ENCODE measurements at regions not wholly inside any gene's neighbourhood (a gene's known extent, or its start where the extent isn't known, plus 50 kb on each side); places are given as distances from the start of the nearest gene placed in this dataset.

DNA sequence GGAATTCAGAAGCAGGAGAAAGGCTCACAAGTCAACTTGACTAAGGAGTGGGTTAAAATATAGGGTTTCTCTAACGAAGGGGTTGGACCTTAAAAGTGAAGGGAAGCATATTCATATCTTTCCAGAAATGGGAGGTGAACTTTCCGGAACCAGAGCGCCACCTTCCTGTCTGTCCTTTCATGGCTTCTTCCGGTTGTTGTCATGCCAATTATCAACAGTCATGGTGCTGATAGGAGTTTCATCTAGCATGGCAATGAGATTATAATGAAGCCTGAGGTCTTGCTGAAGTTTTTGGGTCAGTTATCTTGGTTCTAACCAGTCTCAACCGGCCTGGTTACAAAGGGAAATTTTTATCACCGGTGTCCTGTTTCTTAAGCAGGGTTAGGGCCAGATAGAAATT is 162.9 kb upstream of the NBEA start:
- H3K4me1 ChIP-seq (ENCODE audit: control insufficient read depth in 2 of 2, insufficient read depth in 2 of 2, low read length in 2 of 2) = no peaks in the 10 kb centered on the region
- no peak overlapping the region for H3K4me3 ChIP-seq (ENCODE audit: low read length in 2 of 2)
- H3K36me3 ChIP-seq (ENCODE audit: control insufficient read depth in 2 of 2, insufficient read depth in 2 of 2, low read length in 2 of 2) = no peaks in the 10 kb centered on the region
- H3K9ac ChIP-seq (ENCODE audit: low read depth in 1 of 2, low read length in 2 of 2) = no peak overlapping the region
- no peaks in the 10 kb centered on the region for H3K27me3 ChIP-seq (ENCODE audit: control insufficient read depth in 2 of 2, insufficient read depth in 2 of 2, low read length in 2 of 2)
- no peak overlapping the region for H3K27ac ChIP-seq (ENCODE audit: low read depth in 2 of 2, low read length in 2 of 2)
- no peaks in the 10 kb centered on the region for H3K9me3 ChIP-seq (ENCODE audit: control insufficient read depth in 2 of 2, low read length in 2 of 2)

DNA sequence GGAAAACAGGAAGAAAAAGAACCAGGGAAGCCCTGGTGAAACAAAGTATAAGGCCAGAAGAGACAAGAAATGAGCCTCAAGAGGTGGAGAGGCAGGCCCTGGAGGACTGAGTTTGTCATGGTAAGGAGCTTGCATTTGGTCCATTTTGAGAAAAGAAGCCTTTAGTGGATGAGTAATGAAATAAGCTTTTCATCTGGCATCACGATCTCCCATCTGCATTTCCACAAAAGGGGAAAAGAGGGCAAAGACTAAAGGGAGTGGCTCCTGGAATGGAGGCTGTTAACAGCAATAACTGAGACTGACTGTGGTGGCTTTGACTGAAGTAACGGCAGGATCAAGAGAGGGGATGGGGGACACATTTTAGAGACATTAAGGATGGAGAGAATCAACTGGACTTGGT is 148.8 kb upstream of the NBEA start:
- Histone ChIP-seq H3K4me1 (ENCODE audit: control insufficient read depth in 2 of 2, insufficient read depth in 2 of 2, low read length in 2 of 2) (no peaks in the 10 kb centered on the region), H3K9me3 (ENCODE audit: control insufficient read depth in 2 of 2, low read length in 2 of 2) (no peaks in the 10 kb centered on the region)

DNA sequence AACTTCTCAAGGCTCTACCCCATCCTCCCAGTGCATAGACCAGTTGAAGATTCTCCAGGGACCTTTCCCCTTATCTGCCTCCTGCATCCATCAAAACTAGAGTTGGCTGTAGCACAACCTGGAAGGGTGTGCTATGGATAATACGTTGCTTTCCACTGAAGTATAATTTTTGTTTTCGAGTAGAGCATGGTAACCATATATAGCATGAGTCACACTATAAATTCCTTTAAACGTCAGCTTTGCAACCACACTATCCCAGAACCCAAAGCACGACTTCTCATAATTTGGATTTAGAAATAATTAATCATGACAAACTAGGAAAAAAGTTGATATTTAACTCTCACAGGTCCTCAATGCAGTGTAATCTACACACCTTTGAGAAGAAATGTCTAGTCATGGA is 138.3 kb upstream of the NBEA start:
- H3K27me3 ChIP-seq (ENCODE audit: control insufficient read depth in 2 of 2, insufficient read depth in 2 of 2, low read length in 2 of 2) = no peaks in the 10 kb centered on the region
- H3K4me1 ChIP-seq (ENCODE audit: control insufficient read depth in 2 of 2, insufficient read depth in 2 of 2, low read length in 2 of 2) = no peaks in the 10 kb centered on the region
- H3K9me3 ChIP-seq (ENCODE audit: control insufficient read depth in 2 of 2, low read length in 2 of 2) = no peaks in the 10 kb centered on the region
- H3K27ac ChIP-seq (ENCODE audit: low read depth in 2 of 2, low read length in 2 of 2) = no peak overlapping the region
- no peak overlapping the region for H3K4me3 ChIP-seq (ENCODE audit: low read length in 2 of 2)
- no peak overlapping the region for H3K9ac ChIP-seq (ENCODE audit: low read depth in 1 of 2, low read length in 2 of 2)
- H3K36me3 ChIP-seq (ENCODE audit: control insufficient read depth in 2 of 2, insufficient read depth in 2 of 2, low read length in 2 of 2) = no peaks in the 10 kb centered on the region

More for the DNA sequence above, 148.8 kb upstream of the NBEA start:
- H3K4me3 ChIP-seq (ENCODE audit: low read length in 2 of 2) = no peak overlapping the region
- no peak overlapping the region for H3K9ac ChIP-seq (ENCODE audit: low read depth in 1 of 2, low read length in 2 of 2)
- no peaks in the 10 kb centered on the region for H3K27me3 ChIP-seq (ENCODE audit: control insufficient read depth in 2 of 2, insufficient read depth in 2 of 2, low read length in 2 of 2)
- H3K36me3 ChIP-seq (ENCODE audit: control insufficient read depth in 2 of 2, insufficient read depth in 2 of 2, low read length in 2 of 2) = no peaks in the 10 kb centered on the region
- no peak overlapping the region for H3K27ac ChIP-seq (ENCODE audit: low read depth in 2 of 2, low read length in 2 of 2)

DNA sequence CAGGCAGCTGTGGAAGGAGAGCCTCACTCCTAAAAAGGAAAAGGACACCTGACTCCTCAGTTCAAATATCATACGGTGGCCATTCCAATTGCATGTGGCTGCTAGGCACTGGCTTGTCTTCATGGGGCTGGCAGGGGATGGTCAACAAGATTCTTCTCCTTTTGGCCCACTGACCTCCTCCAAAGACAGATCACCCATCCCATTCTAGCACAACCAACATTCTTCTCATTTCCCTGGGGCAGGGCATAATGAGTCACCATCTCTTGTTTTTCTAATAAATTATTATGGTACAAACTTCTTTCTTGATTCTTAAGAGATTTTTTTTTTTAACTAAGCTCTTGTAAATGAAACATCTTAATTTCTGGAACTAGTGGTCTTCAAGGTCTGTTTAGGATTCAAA is 136.7 kb upstream of the NBEA start:
- no peaks in the 10 kb centered on the region for H3K27me3 ChIP-seq (ENCODE audit: control insufficient read depth in 2 of 2, insufficient read depth in 2 of 2, low read length in 2 of 2)
- no peaks in the 10 kb centered on the region for H3K4me1 ChIP-seq (ENCODE audit: control insufficient read depth in 2 of 2, insufficient read depth in 2 of 2, low read length in 2 of 2)
- H3K4me3 ChIP-seq (ENCODE audit: low read length in 2 of 2) = no peak overlapping the region
- H3K9ac ChIP-seq (ENCODE audit: low read depth in 1 of 2, low read length in 2 of 2) = no peak overlapping the region
- no peak overlapping the region for H3K27ac ChIP-seq (ENCODE audit: low read depth in 2 of 2, low read length in 2 of 2)
- no peaks in the 10 kb centered on the region for H3K9me3 ChIP-seq (ENCODE audit: control insufficient read depth in 2 of 2, low read length in 2 of 2)
- H3K36me3 ChIP-seq (ENCODE audit: control insufficient read depth in 2 of 2, insufficient read depth in 2 of 2, low read length in 2 of 2) = no peaks in the 10 kb centered on the region

DNA sequence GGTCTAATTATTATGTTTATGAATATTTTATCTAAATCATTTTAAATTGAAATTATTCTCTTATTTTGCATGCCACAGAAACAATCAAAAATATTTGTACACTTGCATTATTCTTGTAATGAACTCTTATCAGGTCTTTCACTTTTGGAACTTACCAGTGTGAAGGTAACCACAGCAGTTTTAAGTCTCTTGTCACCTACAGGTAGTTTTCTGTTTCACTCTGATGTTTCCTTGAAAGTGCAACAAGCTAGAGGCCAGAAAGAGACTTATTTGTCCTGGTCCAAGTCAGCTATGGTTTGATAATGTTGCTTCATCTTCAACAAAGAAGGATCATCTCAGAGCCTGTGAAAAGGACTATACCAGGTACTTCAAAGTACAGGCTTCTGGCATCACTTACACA is 133.4 kb upstream of the NBEA start:
- Histone ChIP-seq H3K9ac (ENCODE audit: low read depth in 1 of 2, low read length in 2 of 2) (no peak overlapping the region), H3K27me3 (ENCODE audit: control insufficient read depth in 2 of 2, insufficient read depth in 2 of 2, low read length in 2 of 2) (no peaks in the 10 kb centered on the region), H3K4me1 (ENCODE audit: control insufficient read depth in 2 of 2, insufficient read depth in 2 of 2, low read length in 2 of 2) (no peaks in the 10 kb centered on the region), H3K36me3 (ENCODE audit: control insufficient read depth in 2 of 2, insufficient read depth in 2 of 2, low read length in 2 of 2) (no peaks in the 10 kb centered on the region), H3K27ac (ENCODE audit: low read depth in 2 of 2, low read length in 2 of 2) (no peak overlapping the region), H3K4me3 (ENCODE audit: low read length in 2 of 2) (no peak overlapping the region), H3K9me3 (ENCODE audit: control insufficient read depth in 2 of 2, low read length in 2 of 2) (no peaks in the 10 kb centered on the region)

DNA sequence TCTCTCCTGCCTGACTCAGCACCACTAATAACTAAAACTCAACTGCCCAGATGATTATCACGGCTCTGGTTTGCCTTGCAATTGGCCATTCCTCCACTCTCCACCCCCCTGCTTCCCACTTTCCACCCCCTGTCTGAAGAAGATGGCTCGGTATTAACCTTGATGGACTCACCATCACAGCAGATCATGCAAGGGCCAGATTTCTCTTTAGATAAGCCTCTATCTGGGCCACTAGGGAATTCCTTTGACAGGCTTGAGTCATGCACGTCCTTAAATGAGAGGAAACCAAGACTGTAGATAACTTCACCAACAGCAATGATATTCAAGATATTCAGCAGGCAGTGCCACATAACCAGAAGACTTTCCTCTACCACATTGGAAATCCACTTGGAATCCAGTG is 131.1 kb upstream of the NBEA start:
- Histone ChIP-seq H3K9ac (ENCODE audit: low read depth in 1 of 2, low read length in 2 of 2) (no peak overlapping the region), H3K27ac (ENCODE audit: low read depth in 2 of 2, low read length in 2 of 2) (no peak overlapping the region), H3K4me3 (ENCODE audit: low read length in 2 of 2) (no peak overlapping the region), H3K9me3 (ENCODE audit: control insufficient read depth in 2 of 2, low read length in 2 of 2) (no peaks in the 10 kb centered on the region), H3K27me3 (ENCODE audit: control insufficient read depth in 2 of 2, insufficient read depth in 2 of 2, low read length in 2 of 2) (no peaks in the 10 kb centered on the region), H3K36me3 (ENCODE audit: control insufficient read depth in 2 of 2, insufficient read depth in 2 of 2, low read length in 2 of 2) (no peaks in the 10 kb centered on the region), H3K4me1 (ENCODE audit: control insufficient read depth in 2 of 2, insufficient read depth in 2 of 2, low read length in 2 of 2) (no peaks in the 10 kb centered on the region)

DNA sequence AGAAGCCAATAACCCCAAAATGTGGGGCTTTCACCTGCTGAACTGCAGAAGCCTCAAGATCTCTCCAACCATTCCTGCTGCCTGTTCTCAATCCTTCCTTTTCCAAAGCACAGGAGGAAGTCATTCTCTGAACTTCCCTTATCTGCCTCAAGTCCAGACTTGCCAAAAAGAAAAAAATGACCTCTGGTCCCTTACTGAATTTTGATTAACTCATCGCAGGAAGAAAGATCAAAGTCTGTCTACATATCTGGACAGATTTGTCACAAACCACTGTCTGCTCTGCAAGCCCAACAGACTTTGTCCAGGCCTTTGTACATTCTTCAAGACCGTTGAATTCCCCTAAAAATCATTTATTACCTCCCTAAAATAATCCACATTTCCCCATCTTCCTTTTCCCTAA is 126.5 kb upstream of the NBEA start:
- Histone ChIP-seq H3K9me3 (ENCODE audit: control insufficient read depth in 2 of 2, low read length in 2 of 2) (no peaks in the 10 kb centered on the region), H3K27ac (ENCODE audit: low read depth in 2 of 2, low read length in 2 of 2) (no peak overlapping the region), H3K4me3 (ENCODE audit: low read length in 2 of 2) (no peak overlapping the region), H3K27me3 (ENCODE audit: control insufficient read depth in 2 of 2, insufficient read depth in 2 of 2, low read length in 2 of 2) (no peaks in the 10 kb centered on the region), H3K4me1 (ENCODE audit: control insufficient read depth in 2 of 2, insufficient read depth in 2 of 2, low read length in 2 of 2) (no peaks in the 10 kb centered on the region), H3K9ac (ENCODE audit: low read depth in 1 of 2, low read length in 2 of 2) (no peak overlapping the region), H3K36me3 (ENCODE audit: control insufficient read depth in 2 of 2, insufficient read depth in 2 of 2, low read length in 2 of 2) (no peaks in the 10 kb centered on the region)

DNA sequence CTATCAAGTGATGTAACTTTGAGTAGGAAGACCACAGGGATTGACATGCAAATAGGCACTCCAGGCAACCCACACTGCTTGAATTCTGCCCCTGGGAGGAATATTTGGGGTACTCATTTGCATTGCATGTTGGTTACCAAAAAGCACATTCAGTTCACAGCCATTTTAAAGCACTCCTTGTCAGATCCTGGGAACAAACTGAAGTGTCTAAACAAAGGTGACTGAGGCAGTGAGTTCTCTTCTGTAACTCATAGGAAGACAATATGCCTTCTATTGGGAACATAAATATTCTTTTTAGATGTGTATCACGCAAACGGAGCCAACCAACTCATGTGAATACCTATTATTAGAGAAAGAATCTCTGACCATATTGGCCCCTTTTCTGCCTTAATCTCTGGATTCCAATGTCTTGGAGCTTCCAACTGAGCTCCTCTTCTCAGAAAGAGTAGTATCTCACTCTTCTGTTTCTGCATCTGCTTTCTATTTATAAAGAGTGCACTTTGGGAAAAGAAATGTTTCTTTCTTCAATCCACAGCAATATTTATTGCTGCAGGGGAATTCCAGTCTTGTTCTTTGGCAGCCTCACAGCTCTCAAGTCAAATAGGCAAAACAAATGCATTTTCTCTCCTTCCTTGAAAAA is 125.7 kb upstream of the NBEA start:
- Histone ChIP-seq H3K9ac (ENCODE audit: low read depth in 1 of 2, low read length in 2 of 2) (no peak overlapping the region), H3K36me3 (ENCODE audit: control insufficient read depth in 2 of 2, insufficient read depth in 2 of 2, low read length in 2 of 2) (no peaks in the 10 kb centered on the region), H3K4me3 (ENCODE audit: low read length in 2 of 2) (no peak overlapping the region), H3K4me1 (ENCODE audit: control insufficient read depth in 2 of 2, insufficient read depth in 2 of 2, low read length in 2 of 2) (no peaks in the 10 kb centered on the region), H3K27me3 (ENCODE audit: control insufficient read depth in 2 of 2, insufficient read depth in 2 of 2, low read length in 2 of 2) (no peaks in the 10 kb centered on the region), H3K27ac (ENCODE audit: low read depth in 2 of 2, low read length in 2 of 2) (no peak overlapping the region), H3K9me3 (ENCODE audit: control insufficient read depth in 2 of 2, low read length in 2 of 2) (no peaks in the 10 kb centered on the region)

DNA sequence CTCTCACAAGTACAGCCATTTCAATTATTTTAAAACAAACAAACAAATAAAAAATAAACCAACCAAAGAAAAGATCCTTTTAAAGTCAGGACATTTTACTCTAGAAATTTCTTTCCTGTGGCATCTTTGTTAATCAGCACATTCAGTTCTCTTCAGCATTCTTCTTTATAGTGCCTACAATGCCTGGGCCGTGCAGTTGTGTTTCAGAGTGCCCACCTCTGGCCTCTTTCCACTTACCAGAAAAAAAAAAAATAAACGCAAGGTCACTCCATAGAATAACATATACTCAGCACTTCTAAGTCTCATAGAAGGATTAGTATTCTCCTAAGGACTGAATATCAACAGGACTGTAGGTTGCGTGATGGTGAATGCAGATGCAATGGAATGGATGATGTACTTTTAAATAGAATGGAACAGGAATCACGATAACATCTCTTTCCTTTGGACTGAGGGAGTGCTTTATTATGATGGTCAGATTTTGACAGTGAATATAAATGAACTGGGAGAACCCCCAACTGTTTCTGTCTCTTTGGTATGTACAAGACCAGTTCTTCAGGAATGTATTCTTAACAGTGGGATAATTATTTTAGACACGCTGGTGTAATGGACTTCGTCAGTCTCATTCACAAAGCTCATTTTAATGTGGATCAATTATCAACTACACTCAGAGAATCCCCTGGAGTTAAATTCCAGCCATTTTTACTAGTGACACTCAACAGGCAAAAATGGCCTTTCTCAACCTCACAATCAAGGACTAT is 125.0 kb upstream of the NBEA start:
- no peak overlapping the region for H3K27ac ChIP-seq (ENCODE audit: low read depth in 2 of 2, low read length in 2 of 2)

DNA sequence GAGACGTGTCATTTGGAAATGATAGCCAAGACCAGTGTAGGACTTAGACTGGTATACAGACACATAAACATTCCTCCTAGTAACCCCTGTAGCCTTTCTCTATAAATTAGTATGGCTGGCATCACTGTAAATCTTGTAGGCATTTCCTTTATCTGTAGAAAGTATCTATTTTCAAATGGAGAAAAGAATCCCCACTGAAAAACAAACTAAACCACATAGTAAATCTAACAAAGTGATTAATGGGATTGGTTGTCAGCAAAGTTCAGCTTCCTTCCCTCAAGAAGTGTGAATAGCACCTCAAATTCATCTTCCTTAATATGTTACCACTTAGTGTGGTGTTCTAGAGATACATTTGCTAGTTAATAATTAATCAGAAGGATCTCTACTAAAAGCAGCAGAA is 119.4 kb upstream of the NBEA start:
- Histone ChIP-seq H3K9me3 (ENCODE audit: control insufficient read depth in 2 of 2, low read length in 2 of 2) (no peaks in the 10 kb centered on the region), H3K27ac (ENCODE audit: low read depth in 2 of 2, low read length in 2 of 2) (no peak overlapping the region), H3K9ac (ENCODE audit: low read depth in 1 of 2, low read length in 2 of 2) (no peak overlapping the region), H3K4me1 (ENCODE audit: control insufficient read depth in 2 of 2, insufficient read depth in 2 of 2, low read length in 2 of 2) (no peaks in the 10 kb centered on the region), H3K36me3 (ENCODE audit: control insufficient read depth in 2 of 2, insufficient read depth in 2 of 2, low read length in 2 of 2) (no peaks in the 10 kb centered on the region), H3K27me3 (ENCODE audit: control insufficient read depth in 2 of 2, insufficient read depth in 2 of 2, low read length in 2 of 2) (no peaks in the 10 kb centered on the region), H3K4me3 (ENCODE audit: low read length in 2 of 2) (no peak overlapping the region)

More for the DNA sequence above, 125.0 kb upstream of the NBEA start:
- Histone ChIP-seq H3K36me3 (ENCODE audit: control insufficient read depth in 2 of 2, insufficient read depth in 2 of 2, low read length in 2 of 2) (no peaks in the 10 kb centered on the region), H3K4me3 (ENCODE audit: low read length in 2 of 2) (no peak overlapping the region), H3K9me3 (ENCODE audit: control insufficient read depth in 2 of 2, low read length in 2 of 2) (no peaks in the 10 kb centered on the region), H3K4me1 (ENCODE audit: control insufficient read depth in 2 of 2, insufficient read depth in 2 of 2, low read length in 2 of 2) (no peaks in the 10 kb centered on the region), H3K27me3 (ENCODE audit: control insufficient read depth in 2 of 2, insufficient read depth in 2 of 2, low read length in 2 of 2) (no peaks in the 10 kb centered on the region), H3K9ac (ENCODE audit: low read depth in 1 of 2, low read length in 2 of 2) (no peak overlapping the region)

All from mucosa of rectum (tissue), 2 donors.